ENCODE measurements at regions not wholly inside any gene's neighbourhood (a gene's known extent, or its start where the extent isn't known, plus 50 kb on each side); places are given as distances from the start of the nearest gene placed in this dataset.
A peak's percentile ranks its signal among the peaks of the same experiment; 100 is the strongest.
"Not testable (repeated sequence)": the region's sequence is repeated elsewhere in the genome, so short reads cannot be mapped to it uniquely, and the experiment has no call there.

DNA sequence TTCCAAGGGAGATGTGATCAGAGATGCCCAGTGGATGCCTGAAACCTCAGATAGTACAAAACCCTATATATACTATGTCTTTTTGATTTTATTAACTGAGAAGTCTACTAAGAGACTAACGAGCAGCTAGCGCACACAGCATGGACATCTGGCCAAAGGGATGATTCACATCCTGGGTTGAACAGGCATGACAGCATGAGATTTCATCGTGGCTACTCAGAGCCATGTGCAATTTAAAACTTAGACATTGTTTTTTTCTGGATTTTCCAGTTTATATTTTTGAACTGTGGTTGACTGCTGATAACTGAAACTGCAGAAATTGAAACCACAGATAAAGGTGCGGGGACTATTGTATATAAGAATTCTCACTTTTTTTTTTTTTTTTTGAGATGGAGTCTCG, 2252.9 kb upstream of the AGA start:
- no peak for DNase-seq (ENCODE audit: low read depth in 4 of 4, low spot score in 3 of 4)

DNA sequence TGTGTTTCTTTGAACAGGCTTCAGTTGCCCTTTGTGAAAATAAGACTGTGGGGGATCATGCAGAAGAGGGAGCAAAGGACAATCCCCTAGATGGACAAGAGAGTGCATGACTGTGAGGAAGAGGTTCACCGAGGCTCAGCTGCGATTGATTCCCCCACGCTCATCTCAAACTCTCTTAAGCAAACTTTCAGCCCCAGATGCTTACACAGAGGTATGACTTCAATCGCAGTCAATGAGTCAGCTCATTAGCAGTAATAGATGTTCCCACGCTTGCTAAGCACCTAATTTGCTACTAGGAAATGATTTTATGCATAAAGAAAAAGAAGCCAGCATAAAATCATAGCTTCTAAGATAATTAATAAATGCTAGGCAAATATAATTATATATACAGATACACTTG, 2256.1 kb upstream of the AGA start:
- DNase-seq (ENCODE audit: low read depth in 4 of 4, low spot score in 3 of 4) = no peak

DNA sequence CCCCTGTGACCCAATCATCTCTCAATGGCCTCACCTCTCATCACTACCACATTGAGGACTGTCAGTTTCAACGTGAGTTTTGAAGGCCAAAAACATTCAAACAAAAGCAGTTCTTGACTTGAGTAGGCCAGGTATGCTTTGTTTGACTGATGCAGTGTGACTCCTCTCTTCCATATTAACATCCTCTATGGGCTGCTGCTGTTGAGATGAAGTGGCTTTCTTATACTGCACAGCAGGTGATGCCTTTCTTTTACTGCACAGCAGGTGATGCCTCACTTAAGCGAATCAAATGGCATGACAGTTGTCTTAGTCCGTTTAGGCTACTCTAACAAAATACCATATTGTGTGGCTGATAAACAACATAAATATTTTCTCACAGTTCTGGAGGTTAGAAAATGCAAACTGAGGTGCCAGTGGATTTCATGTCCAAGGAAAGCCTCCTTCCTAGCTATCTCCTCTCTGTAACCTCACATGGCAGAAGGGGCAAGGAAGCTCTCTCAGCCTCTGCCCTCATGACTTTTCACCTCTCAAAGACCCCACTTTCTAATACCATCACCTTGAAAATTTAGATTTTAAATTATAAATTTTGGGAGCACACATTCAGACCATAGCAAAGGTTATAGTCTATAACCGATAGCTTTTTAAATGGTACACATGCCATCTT, 2267.9 kb upstream of the AGA start:
- DNase-seq (ENCODE audit: low read depth in 4 of 4, low spot score in 3 of 4) = no peak

DNA sequence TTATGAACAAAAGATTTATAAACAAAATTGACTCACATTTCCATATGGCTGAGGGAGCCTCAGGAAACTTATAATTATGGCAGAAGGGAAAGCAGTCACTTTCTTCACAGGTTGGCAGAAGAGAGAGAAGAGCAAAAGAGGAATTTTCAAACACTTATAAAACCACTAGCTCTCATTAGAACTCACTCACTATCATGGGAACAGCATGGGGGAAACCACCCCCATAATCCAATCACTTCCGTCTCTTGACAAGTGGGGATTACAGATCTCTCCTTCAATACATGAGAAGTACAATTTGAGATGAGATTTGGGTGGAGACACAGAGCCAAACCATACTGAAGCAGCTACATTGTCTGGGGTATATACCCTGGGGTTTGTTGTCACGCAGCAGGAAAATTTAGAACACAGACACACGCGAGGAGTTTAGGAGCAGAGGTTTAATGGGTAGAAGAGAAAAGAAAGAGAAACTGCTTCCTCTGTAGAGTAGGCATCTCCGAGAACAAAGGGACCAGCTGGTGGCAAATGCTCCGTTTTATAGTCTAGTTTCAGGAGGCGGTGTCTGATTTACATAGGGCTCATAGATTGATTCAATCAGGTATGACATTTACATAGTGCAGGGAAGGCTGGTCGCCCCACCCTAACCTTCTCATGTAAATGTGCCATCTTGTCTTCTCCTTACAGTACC, 2277.7 kb upstream of the AGA start:
- no peak for DNase-seq (ENCODE audit: low read depth in 4 of 4, low spot score in 3 of 4)

DNA sequence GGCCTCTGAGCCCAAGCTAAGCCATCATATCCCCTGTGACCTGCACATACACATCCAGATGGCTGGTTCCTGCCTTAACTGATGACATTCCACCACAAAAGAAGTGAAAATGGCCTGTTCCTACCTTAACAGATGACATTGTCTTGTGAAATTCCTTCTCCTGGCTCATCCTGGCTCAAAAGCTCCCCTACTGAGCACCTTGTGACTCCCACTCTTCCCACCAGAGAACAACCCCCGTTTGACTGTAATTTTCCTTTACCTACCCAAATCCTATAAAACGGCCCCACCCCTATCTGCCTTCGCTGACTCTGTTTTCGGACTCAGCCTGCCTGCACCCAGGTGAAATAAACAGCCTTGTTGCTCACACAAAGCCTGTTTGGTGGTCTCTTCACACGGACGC, 2284.3 kb upstream of the AGA start:
- not testable (repeated sequence) for DNase-seq (ENCODE audit: low read depth in 4 of 4, low spot score in 3 of 4)

DNA sequence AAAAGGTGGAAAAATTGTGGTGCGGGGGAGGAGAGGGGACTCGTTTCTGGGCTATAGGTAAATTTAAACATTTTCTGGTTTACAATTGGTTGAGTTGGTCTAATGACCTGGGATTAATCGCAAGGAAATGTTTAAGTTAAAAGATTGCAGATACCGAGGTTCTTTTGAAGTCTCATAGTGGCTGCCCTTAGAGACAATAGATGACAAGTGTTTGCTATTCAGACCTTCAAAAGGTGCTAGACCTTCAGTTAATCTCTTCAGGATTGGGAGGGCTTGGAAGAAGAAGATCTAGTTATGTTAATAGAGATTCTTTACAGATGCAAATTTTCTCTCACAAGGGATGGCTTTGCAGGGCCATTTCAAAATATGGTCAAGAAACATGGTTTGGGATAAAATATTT, 2286.1 kb upstream of the AGA start:
- DNase-seq (ENCODE audit: low read depth in 4 of 4, low spot score in 3 of 4) = no peak

DNA sequence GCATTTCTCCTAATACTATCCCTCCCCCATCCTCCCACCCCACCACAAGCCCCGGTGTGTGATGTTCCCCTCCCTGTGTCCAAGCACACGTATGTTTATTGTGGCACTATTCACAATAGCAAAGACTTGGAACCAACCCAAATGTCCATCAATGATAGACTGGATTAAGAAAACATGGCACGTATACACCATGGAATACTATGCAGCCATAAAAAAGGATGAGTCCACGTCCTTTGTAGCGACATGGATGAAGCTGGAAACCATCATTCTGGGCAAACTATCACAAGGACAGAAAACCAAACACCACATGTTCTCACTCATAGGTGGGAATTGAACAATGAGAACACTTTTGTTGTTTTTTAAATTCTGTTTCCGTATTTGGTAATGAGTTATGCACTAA, 2294.6 kb upstream of the AGA start:
- not testable (repeated sequence) for DNase-seq (ENCODE audit: low read depth in 4 of 4, low spot score in 3 of 4)

DNA sequence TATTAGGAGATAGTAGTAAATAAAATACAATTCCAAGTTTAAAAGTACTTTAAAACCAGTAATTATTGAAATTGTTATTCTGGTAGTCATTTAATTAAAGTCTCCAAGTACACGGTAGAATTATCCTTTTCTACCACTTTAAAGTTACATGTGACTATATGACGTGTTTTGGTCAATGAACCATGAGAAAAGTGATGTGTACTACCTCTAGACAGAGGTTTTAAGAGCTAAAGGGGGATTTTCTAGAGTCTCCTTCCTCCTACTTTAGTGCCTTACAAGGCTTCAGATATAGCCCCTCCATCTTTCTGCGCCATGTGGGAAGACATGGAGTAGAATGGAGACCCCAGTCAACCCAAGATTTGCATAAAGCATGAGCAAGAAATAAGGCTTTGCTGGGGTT, 2296.6 kb upstream of the AGA start:
- DNase-seq (ENCODE audit: low read depth in 4 of 4, low spot score in 3 of 4) = no peak

DNA sequence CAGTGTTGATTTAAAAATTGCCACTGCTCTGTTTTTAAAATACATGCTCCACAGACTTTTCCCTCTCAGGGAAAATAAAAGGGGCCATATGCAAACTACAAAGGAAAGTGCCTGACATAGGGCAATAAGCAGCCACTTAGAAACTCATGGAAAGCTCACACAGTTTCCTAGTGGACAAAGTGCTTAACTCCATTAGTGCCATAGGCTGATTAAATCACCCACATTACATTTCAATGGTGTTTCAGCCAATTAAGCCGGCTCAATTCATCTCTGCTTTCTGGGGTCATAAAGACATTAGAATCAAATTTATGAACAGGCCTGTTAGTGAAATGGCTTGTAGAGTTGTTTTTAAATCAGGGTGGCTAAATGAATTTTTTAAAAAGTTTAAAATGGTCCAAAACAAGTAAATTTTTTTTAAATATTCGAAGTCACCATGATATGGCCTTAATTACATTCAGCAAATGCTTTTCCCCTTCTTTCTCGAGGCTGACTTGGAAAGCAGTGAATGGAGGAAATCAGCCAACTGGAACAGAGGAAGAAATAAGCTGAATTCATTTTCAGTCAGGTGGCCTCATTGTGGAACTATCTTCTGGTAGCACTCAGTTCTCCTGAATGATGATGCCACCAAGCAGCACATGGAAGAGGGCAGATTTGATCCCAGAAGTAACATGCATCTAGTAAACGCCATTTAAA, 2305.1 kb upstream of the AGA start:
- no peak for DNase-seq (ENCODE audit: low read depth in 4 of 4, low spot score in 3 of 4)

DNA sequence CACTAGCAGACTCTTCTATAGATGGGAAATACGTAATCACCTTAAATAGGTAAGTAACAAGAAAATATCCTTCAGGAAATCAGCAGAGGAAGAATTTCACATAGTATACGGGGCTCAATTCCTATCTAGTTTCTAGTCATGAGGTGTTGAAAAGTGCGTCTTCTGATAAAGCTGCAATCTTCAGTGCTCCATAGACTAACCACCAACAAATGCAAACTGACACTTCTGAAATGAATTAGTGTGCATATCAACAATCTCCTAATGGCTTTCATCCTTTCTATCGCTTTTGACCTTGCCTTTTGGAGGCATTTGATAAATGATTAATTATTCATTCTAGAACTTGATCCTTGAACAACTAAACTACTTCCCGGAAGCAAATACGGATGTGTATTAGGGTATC, 2306.6 kb upstream of the AGA start:
- no peak for DNase-seq (ENCODE audit: low read depth in 4 of 4, low spot score in 3 of 4)

DNA sequence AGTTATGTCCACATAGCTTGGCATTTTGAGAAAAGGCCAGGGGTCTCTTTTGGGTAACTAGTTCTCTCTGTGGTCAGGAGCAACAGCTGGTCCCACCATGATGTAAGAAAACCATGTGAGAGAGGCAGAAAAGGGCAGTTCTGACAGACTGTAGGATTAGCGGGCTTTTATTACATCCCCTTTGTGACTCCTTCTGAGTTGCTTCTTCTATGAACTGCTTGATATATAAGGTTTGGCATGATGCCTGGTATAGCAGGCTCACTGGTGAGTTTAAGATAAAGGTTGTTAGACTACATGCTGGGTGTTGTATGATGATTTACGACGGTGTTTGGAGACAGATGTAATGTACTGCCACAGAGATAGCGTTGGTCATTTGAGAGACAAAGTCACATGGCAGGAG, 2308.1 kb upstream of the AGA start:
- DNase-seq (ENCODE audit: low read depth in 4 of 4, low spot score in 3 of 4) = peak in 1 of 4 donors; percentile 1

DNA sequence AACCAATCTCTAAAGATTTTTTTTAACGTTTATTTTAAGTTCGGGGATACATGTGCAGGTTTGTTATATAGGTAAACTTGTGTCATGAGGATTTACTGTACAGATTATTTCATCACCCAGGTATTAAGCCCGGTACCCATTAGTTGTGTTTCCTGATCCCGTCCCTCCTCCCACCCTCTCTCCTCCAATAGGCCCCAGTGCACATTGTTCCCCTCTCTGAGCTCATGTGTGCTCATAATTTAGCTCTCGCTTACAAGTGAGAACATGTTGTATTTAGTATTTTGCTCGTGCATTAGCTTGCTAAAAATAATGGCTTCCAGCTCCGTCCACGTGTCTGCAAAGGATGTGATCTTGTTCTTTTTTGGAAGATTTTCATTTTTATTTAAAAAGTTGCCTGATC, 2309.4 kb upstream of the AGA start:
- DNase-seq (ENCODE audit: low read depth in 4 of 4, low spot score in 3 of 4) = no peak

DNA sequence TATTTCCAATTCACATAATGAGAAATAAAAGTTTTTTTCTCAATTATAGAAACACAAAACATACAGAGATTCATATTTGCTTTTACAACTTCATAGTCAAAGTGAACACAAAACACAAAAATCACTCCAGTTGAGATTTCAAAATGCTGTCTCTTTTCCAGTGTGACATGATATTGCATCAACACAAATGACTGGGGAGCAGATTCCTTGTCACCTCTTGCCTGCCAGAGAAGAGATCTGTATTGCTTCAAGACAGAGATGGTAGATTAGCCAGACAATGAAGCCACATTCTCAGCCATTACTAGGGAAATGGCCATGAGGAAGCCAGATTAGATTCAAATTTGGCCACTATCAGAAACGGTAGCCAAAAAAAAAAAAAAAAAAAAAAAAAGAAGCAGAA, 2313.1 kb upstream of the AGA start:
- DNase-seq (ENCODE audit: low read depth in 4 of 4, low spot score in 3 of 4) = no peak

DNA sequence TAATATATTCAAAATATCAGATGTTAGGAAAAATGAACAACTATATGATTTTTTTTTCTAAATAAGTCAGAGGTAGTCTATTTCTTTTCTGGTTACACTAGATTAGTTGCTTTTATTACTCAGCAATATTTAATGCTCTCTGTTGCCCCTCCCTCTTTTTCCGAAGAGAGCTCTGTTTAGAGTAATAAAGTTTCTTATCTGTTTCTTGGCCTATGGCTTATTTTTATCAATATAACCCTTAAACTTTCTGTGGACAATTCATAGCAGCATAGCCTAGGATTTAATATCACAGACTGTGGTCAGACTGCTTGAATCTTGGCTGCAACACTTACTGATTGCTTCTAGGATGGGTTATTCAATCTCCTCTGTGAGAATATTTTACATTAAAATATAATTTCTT, 2315.4 kb upstream of the AGA start:
- no peak for DNase-seq (ENCODE audit: low read depth in 4 of 4, low spot score in 3 of 4)

DNA sequence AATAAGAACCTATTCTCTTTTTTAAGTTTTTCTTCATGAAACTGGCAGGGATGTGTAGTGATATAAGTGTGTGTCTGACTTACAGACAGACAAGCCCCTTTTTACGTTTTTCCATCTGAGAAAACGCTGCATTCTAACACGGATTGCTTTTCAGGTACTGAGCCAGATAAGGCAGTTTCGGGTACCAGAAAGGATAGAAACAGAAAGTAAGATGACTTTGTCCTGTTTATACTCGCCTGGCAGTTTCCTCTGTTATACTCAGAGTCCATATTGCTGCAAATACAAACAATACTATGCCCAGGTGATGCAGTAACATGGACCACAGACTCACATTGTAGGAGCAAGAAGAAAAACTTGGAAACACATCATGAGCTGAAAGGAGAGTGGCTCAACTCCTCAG, 2320.6 kb upstream of the AGA start:
- no peak for DNase-seq (ENCODE audit: low read depth in 4 of 4, low spot score in 3 of 4)

DNA sequence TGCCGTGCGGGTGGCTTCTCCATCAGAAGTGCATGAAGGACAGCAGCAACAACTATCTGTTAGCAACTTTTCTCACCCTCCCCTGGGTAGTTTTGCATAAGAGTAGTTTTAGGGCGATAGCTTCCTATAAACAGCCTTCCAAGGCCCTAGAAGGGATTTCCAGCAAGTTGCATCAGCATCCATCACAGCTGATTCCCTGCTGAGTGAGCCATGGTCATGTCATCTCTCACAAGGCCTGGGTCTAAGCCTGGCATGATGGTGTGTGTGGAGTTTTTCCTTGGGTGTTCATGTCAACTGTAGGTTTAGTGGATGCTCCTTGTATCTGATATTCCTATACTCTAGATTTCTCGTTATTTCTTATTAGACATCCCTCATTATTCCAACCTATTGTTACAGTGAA, 2324.7 kb upstream of the AGA start:
- no peak for DNase-seq (ENCODE audit: low read depth in 4 of 4, low spot score in 3 of 4)

DNA sequence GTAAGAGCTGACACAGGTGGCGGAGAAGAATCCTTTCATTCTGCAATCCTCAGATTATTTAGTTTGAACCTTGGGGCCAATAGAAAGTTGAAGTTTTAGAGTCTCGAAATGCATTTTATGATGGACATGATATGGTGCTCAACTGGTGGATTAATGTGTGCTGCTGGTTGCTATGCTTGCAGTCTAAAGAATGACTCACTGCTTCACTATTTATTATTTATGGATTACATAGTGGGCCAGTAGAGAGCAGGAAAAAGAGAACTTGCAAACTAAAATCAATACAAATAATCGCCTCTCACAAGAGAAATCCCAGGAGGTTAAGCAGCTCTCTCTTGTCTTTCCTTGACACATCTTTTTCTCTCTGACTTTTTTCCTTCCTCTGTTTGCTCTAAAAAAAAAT, 2326.8 kb upstream of the AGA start:
- DNase-seq (ENCODE audit: low read depth in 4 of 4, low spot score in 3 of 4) = no peak

DNA sequence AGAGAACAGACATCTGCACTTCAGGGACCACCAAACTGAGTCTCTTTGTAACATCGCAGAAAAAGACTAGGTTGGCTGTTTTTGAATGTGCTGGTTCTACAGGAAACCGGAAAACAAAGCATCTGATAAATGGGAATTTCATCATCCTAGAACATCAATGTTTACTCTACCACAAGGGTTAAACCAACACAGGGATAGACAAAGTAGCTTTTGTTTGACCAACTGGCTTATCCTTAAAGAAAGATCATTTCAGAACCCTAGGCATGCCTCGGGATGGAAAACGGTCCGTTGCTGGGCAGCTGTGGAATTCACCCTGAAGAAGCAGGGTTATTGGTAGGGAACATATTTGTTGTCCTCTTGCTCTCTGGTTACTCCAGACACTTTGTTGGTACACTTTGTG, 2355.5 kb upstream of the AGA start:
- no peak for DNase-seq (ENCODE audit: low read depth in 4 of 4, low spot score in 3 of 4)

DNA sequence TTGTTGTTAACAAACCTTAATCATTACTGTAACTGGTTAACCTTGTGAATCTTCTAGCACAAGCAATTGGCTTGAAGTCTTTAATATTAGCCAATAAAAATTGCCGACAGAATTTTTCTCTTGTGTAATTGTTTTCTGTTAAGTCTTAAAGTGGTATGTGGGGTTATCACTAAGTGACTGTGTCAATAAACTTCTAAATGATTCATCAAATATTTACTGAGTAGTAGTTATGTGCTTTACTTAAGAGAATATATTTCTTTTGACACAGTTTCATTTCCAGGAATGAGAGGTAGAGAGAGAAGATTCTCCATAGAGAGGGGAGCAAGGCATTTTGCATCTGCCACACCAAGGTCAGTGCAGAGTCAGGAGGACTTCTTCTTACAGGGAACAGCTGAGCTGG, 2361.6 kb upstream of the AGA start:
- DNase-seq (ENCODE audit: low read depth in 4 of 4, low spot score in 3 of 4) = no peak

DNA sequence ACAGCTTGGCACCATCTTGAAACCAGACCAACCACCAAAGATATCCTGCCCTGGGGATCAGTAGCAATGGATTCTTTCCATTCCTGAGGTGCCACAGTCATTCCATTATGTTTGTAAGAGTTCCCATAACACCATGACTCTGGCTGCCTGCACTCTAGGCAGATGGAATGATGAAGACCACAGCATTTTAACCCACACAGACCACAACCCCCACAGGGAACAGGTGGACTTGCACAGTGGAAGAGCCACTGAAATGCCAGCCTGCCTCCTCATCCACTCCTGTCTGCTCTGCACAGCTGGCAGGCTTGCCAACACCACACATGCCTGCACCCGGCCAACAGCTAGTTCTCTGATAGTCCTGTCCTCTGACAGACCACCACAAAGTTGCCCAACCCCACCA, 2362.2 kb upstream of the AGA start:
- no peak for DNase-seq (ENCODE audit: low read depth in 4 of 4, low spot score in 3 of 4)

DNA sequence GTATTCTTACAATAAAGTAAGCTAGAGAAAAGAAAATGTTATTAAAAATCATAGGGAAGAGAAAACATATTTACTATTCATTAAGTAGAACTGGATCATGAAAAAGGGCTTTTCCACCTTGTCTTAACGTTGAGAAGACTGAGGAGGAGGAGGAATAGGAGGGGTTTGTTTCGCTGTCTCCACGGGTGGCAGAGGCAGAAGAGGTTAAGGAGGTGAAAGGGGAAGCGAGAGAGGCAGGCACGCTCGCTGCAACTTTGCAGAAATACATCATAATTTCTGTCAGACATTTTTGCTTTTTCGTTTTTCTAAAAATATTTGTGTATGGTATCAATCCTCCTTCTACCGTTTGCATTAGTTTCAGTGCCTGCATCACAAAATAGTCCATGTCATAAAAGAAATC, 2375.1 kb upstream of the AGA start:
- no peak for DNase-seq (ENCODE audit: low read depth in 4 of 4, low spot score in 3 of 4)

DNA sequence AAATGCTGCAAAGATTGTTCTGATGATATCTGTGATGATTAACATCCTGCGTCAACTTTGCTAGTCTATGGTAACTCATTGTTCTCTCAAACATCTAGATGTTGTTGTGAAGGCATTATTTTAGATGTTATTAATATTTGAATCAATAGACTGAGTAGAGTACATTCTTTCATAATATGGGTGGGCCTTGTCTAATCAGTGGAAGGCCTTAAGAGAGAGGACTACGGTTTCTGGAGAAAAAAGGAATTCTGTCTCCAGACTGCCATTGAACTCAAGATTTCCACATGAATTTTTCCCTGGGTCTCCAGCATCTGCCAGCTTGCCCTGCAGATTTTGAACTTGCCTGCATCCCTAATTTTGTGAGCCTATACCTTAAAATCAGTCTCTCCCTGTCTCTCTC, 2381.1 kb upstream of the AGA start:
- no peak for DNase-seq (ENCODE audit: low read depth in 4 of 4, low spot score in 3 of 4)
